ENCODE measurements at regions not wholly inside any gene's neighbourhood (a gene's known extent, or its start where the extent isn't known, plus 50 kb on each side); places are given as distances from the start of the nearest gene placed in this dataset.

DNA sequence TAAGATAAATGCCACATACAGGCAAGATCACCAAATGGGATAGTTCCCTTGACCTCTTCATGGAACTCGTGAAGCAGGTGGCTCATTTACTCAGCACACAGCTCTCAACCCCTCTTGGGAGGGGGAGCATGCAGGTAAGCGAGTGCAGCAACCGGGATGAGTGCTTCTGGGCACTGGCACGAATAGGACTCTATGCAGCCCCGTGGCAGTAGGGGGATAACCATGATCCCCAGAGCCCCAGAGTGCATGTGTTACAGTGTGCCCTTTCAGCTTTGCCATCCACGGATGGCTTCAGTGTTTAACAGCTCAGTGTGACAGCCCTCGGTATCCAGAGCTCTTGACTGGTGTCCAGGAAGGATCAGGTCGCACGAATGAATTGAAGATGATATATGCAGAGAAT, 1187.1 kb downstream of the CDH9 start:
- 0 to 100% (median 40%) methylated on average over 1 to 6 of the region's 9 CpGs; no CpG with 5 or more reads in 1 of the 10 experiments for WGBS, 10 experiments

GRCh38 chr5:25850581-25850980, 1187.8 kb downstream of the CDH9 start:
- no peak for ATAC-seq (replicated peaks in 6 of 8)
- 15 to 100% (median 65%) methylated on average over 3 to 5 of the region's 5 CpGs for WGBS, 10 experiments
- Histone ChIP-seq H3K4me3 (no peak overlapping the region), H3K27ac (no peak overlapping the region), H3K4me1 (replicated peaks in 1 of 2) (no peaks in the 10 kb centered on the region)
- in situ Hi-C loops (cut with MboI; ENCODE audit: low pct_unique_long_range_greater_than_20kb in 2 of 9, low sequenced_read_pairs in 9 of 9, unreplicated experiment in 9 of 9), result no loop called here

More for the DNA sequence above, 1187.1 kb downstream of the CDH9 start:
- in situ Hi-C loops (cut with MboI; ENCODE audit: low pct_unique_long_range_greater_than_20kb in 2 of 9, low sequenced_read_pairs in 9 of 9, unreplicated experiment in 9 of 9), result no loop called here
- Histone ChIP-seq H3K4me3 (no peak overlapping the region), H3K4me1 (replicated peaks in 1 of 2) (no peaks in the 10 kb centered on the region), H3K27ac (no peak overlapping the region)
- no peak for ATAC-seq (replicated peaks in 6 of 8)

GRCh38 chr5:25849270-25849669, 1189.1 kb downstream of the CDH9 start:
- 0 to 90% (median 44%) methylated on average over 1 to 2 of the region's 2 CpGs; no CpG with 5 or more reads in 2 of the 10 experiments for WGBS, 10 experiments
- no peak for ATAC-seq (replicated peaks in 6 of 8)
- Histone ChIP-seq H3K4me1 (replicated peaks in 1 of 2) (no peaks in the 10 kb centered on the region), H3K27ac (no peak overlapping the region), H3K4me3 (no peak overlapping the region)
- in situ Hi-C loops (cut with MboI; ENCODE audit: low pct_unique_long_range_greater_than_20kb in 2 of 9, low sequenced_read_pairs in 9 of 9, unreplicated experiment in 9 of 9), result no loop called here

GRCh38 chr5:25823330-25823873, 1178.6 kb upstream of the CDH10 start:
- in situ Hi-C loops (cut with MboI; ENCODE audit: low pct_unique_long_range_greater_than_20kb in 2 of 9, low sequenced_read_pairs in 9 of 9, unreplicated experiment in 9 of 9), result no loop called here
- WGBS, 10 experiments, result 0 to 100% (median 89%) methylated on average over 1 to 4 of the region's 22 CpGs; no CpG with 5 or more reads in 6 of the 10 experiments

More at GRCh38 chr5:25823330-25823873, 1178.6 kb upstream of the CDH10 start:
- Histone ChIP-seq H3K4me3 (no peak overlapping the region), H3K27ac (no peak overlapping the region), H3K4me1 (replicated peaks in 1 of 2) (no peaks in the 10 kb centered on the region)
- ATAC-seq (replicated peaks in 6 of 8), result no peak

All from motor neuron (in vitro differentiated cells).